ENCODE measurements at regions not wholly inside any gene's neighbourhood (a gene's known extent, or its start where the extent isn't known, plus 50 kb on each side); places are given as distances from the start of the nearest gene placed in this dataset.

DNA sequence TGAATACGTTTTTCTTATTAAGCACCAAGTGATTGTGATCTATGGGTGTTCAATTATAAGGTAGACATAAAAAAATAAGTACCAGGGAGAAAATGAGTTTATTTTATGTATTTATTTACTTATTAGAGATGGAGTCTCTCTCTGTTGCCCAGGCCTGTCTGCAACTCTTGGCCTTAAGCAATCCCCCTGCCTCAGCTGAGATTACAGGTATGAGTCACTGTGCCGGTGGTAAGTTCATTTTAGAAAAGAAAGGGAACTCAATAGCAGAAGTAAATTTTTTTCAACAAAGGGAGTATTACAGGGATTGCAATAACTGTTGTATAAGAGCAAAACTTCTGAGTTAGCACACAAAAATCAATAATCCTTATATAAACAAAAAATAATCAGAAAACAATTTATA lies 98.7 kb upstream of the FUT9 start:
- DNase-seq (ENCODE audit: low read depth), result no peak
- in situ Hi-C loops (cut with HindIII; ENCODE audit: low sequenced_read_pairs), result loop anchor here (5.0 kb wide), 1 partner anchor 60 kb away; no protein-coding TSS in a partner anchor
- H3K4me3 ChIP-seq (ENCODE audit: low read depth, low read length), result no peak overlapping the region
- no peak for TF ChIP-seq CTCF (IDR thresholded peaks at IDR 0.05; ENCODE audit: low read depth, low read length, missing control alignments)

- in situ Hi-C loops (cut with HindIII; ENCODE audit: low sequenced_read_pairs), result no loop called here
- TF ChIP-seq CTCF (IDR thresholded peaks at IDR 0.05; ENCODE audit: low read depth, low read length, missing control alignments), result peak; percentile 40
- no peak for DNase-seq (ENCODE audit: low read depth)
- no peak overlapping the region for H3K4me3 ChIP-seq (ENCODE audit: low read depth, low read length)
Observed at GRCh38 chr6:95923518-95923917, 92.3 kb upstream of the FUT9 start.

DNA sequence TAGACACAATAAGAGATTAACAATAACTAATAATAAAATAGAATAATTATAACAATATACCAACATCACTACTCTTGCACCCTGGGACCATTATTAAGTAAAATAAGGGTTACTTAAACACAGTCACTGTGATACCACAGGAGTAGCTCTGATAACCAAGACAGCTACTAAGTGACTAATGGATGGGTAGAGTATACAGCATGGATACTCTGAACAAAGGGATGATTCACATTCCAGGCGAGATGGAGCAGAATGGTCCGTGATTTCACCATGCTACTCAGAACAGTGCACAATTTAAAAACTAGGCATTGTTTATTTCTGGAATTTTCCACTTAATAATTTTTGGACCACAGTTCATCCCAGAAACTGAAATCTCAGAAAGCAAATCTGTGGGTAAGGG lies 80.0 kb upstream of the FUT9 start:
- no peak for TF ChIP-seq CTCF (IDR thresholded peaks at IDR 0.05; ENCODE audit: low read depth, low read length, missing control alignments)
- no peak for DNase-seq (ENCODE audit: low read depth)
- no peak overlapping the region for H3K4me3 ChIP-seq (ENCODE audit: low read depth, low read length)
- in situ Hi-C loops (cut with HindIII; ENCODE audit: low sequenced_read_pairs), result no loop called here

DNA sequence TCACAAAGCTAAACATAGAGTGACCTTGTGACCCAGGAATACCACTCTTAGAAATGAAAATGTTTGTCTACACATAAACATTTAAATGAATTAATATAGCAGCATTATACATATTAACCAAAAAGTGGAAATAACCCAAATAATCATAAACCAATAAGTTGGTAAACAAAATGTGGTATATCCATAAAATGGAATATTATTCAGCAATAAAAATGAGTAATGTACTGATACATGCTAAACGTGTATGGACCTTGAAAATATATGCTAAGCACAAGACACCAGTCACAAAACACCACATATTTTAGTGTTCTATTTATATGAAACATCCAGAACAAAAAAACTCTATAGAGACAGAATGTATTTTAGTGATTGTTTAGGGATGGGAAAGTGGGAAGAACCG lies 68.9 kb upstream of the FUT9 start:
- no peak for DNase-seq (ENCODE audit: low read depth)
- no peak overlapping the region for H3K4me3 ChIP-seq (ENCODE audit: low read depth, low read length)
- no peak for TF ChIP-seq CTCF (IDR thresholded peaks at IDR 0.05; ENCODE audit: low read depth, low read length, missing control alignments)
- in situ Hi-C loops (cut with HindIII; ENCODE audit: low sequenced_read_pairs), result no loop called here

DNA sequence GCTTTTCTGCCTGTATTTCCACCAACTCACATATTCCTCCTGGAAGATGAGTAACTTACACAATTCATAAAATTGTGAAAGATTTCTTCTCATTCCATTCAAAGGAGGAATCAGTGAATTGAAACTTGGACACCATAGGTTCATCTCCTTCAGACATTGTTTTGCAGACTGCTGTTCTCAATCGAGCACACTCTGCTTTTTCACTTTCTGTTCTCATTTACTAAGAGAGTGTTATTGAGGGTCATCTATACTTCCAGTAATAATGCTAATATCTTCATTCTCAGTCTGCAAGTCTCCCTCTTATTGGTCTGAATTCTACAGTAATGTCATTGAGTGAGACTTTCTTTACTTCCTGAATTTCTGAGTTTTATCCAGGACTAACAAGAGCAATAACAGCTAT lies 67.5 kb upstream of the FUT9 start:
- H3K4me3 ChIP-seq (ENCODE audit: low read depth, low read length), result no peak overlapping the region
- DNase-seq (ENCODE audit: low read depth), result no peak
- in situ Hi-C loops (cut with HindIII; ENCODE audit: low sequenced_read_pairs), result no loop called here
- TF ChIP-seq CTCF (IDR thresholded peaks at IDR 0.05; ENCODE audit: low read depth, low read length, missing control alignments), result no peak

DNA sequence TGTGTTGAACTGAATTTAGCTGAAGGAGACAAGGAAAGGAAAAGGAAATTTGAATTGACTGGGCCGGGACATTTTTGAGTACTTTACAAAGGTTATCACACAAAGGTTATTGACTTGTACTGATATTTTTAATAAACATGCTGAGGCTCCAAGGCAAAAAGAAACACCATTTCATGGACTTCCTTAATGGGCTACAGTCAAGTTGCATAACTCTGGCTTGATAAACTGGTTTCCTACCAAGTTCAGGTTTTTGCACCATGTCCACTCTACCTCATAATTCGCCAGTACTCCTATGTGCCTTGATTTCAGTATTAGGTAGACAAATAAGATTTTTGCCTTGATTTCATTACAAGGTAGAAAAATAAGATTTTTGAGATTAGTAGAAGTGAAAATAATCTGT lies 65.8 kb upstream of the FUT9 start:
- no peak for DNase-seq (ENCODE audit: low read depth)
- in situ Hi-C loops (cut with HindIII; ENCODE audit: low sequenced_read_pairs), result no loop called here
- TF ChIP-seq CTCF (IDR thresholded peaks at IDR 0.05; ENCODE audit: low read depth, low read length, missing control alignments), result no peak
- H3K4me3 ChIP-seq (ENCODE audit: low read depth, low read length), result no peak overlapping the region

DNA sequence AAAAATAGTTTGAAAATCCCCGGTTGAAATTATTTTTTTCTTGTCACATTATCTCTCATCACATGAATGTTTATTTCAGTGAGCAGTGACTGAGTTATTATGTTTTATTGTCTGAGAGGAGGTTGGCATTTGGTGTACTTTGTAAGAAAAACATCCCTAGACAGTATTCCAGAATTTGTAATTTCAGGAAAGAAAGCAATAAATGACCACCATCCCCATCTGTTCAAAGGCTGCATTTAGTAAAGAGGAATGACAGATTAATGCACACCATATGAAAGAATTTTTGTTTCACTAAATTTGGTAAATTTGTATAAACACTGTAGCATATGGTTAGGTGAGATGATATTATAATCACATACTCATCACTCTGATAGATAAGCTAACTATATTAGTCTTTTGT lies 57.1 kb upstream of the FUT9 start:
- no peak for DNase-seq (ENCODE audit: low read depth)
- H3K4me3 ChIP-seq (ENCODE audit: low read depth, low read length), result no peak overlapping the region
- no peak for TF ChIP-seq CTCF (IDR thresholded peaks at IDR 0.05; ENCODE audit: low read depth, low read length, missing control alignments)
- in situ Hi-C loops (cut with HindIII; ENCODE audit: low sequenced_read_pairs), result no loop called here

Measured in astrocyte of the cerebellum (primary cell).